Activated T-helper 2 cell treated with anti-CD3 and anti-CD28 coated beads, Interferon-gamma antibody, Interleukin-2, Interleukin-4, amounts not matched to agents 10 μg/mL and 5 μg/mL and 100 μg/mL, durations not matched to agents 14 hours and 24 hours and 36 hours (primary cell): ENCODE measurements at regions not wholly inside any gene's neighbourhood (a gene's known extent, or its start where the extent isn't known, plus 50 kb on each side); places are given as distances from the start of the nearest gene placed in this dataset.
"Not testable (repeated sequence)": the region's sequence is repeated elsewhere in the genome, so short reads cannot be mapped to it uniquely, and the experiment has no call there.

ENCODE experiments used
- DNase-seq: peaks from one replicate; pipeline ENCODE4 v3.0.0; 2021; ENCODE audit warnings: low spot score
- H3K27ac Mint-ChIP-seq: one replicate; pipeline ENCODE4 v1.8.0; 2021; ENCODE audit warnings: mixed read lengths
- H3K27me3 Mint-ChIP-seq: one replicate; pipeline ENCODE4 v1.8.0; 2021; ENCODE audit warnings: low read depth, mixed read lengths
- H3K36me3 Mint-ChIP-seq: one replicate; pipeline ENCODE4 v1.8.0; 2021; ENCODE audit warnings: low read depth, mixed read lengths
- H3K4me1 Mint-ChIP-seq: one replicate; pipeline ENCODE4 v1.8.0; 2021; ENCODE audit warnings: low read depth, mixed read lengths
- H3K4me3 Mint-ChIP-seq: one replicate; pipeline ENCODE4 v1.8.0; 2021; ENCODE audit warnings: low read depth, mild to moderate bottlenecking, moderate library complexity, mixed read lengths
- H3K9me3 Mint-ChIP-seq: one replicate; pipeline ENCODE4 v1.8.0; 2021; ENCODE audit warnings: mixed read lengths
- intact Hi-C: fragments of 100-400 bp; cut with micrococcal nuclease; formaldehyde crosslinking; loops from one replicate; pipeline ENCODE4 v1.15.1; 2023

- intact Hi-C loops, result no loop called here
- Mint-ChIP-seq H3K4me1 (no peaks in the 10 kb centered on the region), H3K36me3 (no peaks in the 10 kb centered on the region), H3K27ac (no peak overlapping the region), H3K9me3 (no peaks in the 10 kb centered on the region), H3K27me3 (no peaks in the 10 kb centered on the region), H3K4me3 (no peak overlapping the region)
- DNase-seq, result no peak
Measured at GRCh38 chrX:38930474-38930873, 129.2 kb downstream of the MID1IP1 start.

GRCh38 chrX:38935561-38935960 is 134.3 kb downstream of the MID1IP1 start:
- Mint-ChIP-seq H3K4me1 (no peaks in the 10 kb centered on the region), H3K4me3 (no peak overlapping the region), H3K36me3 (no peaks in the 10 kb centered on the region), H3K27me3 (no peaks in the 10 kb centered on the region), H3K27ac (no peak overlapping the region), H3K9me3 (no peaks in the 10 kb centered on the region)
- intact Hi-C loops, result no loop called here
- DNase-seq, result no peak

GRCh38 chrX:38937400-38937799 is 136.1 kb downstream of the MID1IP1 start:
- no peaks in the 10 kb centered on the region for H3K9me3 Mint-ChIP-seq
- no peaks in the 10 kb centered on the region for H3K27me3 Mint-ChIP-seq
- no peaks in the 10 kb centered on the region for H3K4me1 Mint-ChIP-seq
- no peaks in the 10 kb centered on the region for H3K36me3 Mint-ChIP-seq
- no peak overlapping the region for H3K27ac Mint-ChIP-seq
- intact Hi-C loops, result no loop called here
- no peak for DNase-seq
- H3K4me3 Mint-ChIP-seq, result no peak overlapping the region

GRCh38 chrX:38937926-38938325 is 136.7 kb downstream of the MID1IP1 start:
- Mint-ChIP-seq H3K9me3 (no peaks in the 10 kb centered on the region), H3K36me3 (no peaks in the 10 kb centered on the region), H3K27ac (no peak overlapping the region), H3K4me1 (no peaks in the 10 kb centered on the region), H3K4me3 (no peak overlapping the region), H3K27me3 (no peaks in the 10 kb centered on the region)
- intact Hi-C loops, result no loop called here
- no peak for DNase-seq

GRCh38 chrX:38939067-38939466 is 137.8 kb downstream of the MID1IP1 start:
- no peaks in the 10 kb centered on the region for H3K27me3 Mint-ChIP-seq
- intact Hi-C loops, result no loop called here
- no peak overlapping the region for H3K27ac Mint-ChIP-seq
- DNase-seq, result no peak
- no peaks in the 10 kb centered on the region for H3K9me3 Mint-ChIP-seq
- H3K4me1 Mint-ChIP-seq, result no peaks in the 10 kb centered on the region
- H3K36me3 Mint-ChIP-seq, result no peaks in the 10 kb centered on the region
- H3K4me3 Mint-ChIP-seq, result no peak overlapping the region

- H3K27ac Mint-ChIP-seq, result no peak overlapping the region
- H3K4me1 Mint-ChIP-seq, result no peaks in the 10 kb centered on the region
- peaks cover 3% of the 10 kb centered on the region for H3K9me3 Mint-ChIP-seq
- H3K36me3 Mint-ChIP-seq, result no peaks in the 10 kb centered on the region
- no peak overlapping the region for H3K4me3 Mint-ChIP-seq
- no peaks in the 10 kb centered on the region for H3K27me3 Mint-ChIP-seq
- intact Hi-C loops, result no loop called here
- DNase-seq, result no peak
Measured at GRCh38 chrX:38940547-38940946, 139.3 kb downstream of the MID1IP1 start.

GRCh38 chrX:38941675-38942074 is 140.4 kb downstream of the MID1IP1 start:
- H3K27ac Mint-ChIP-seq, result no peak overlapping the region
- DNase-seq, result no peak
- intact Hi-C loops, result no loop called here
- no peaks in the 10 kb centered on the region for H3K36me3 Mint-ChIP-seq
- H3K27me3 Mint-ChIP-seq, result no peaks in the 10 kb centered on the region
- H3K4me3 Mint-ChIP-seq, result no peak overlapping the region
- no peaks in the 10 kb centered on the region for H3K4me1 Mint-ChIP-seq
- peaks cover 3% of the 10 kb centered on the region for H3K9me3 Mint-ChIP-seq

GRCh38 chrX:38943120-38943519 is 141.9 kb downstream of the MID1IP1 start:
- Mint-ChIP-seq H3K27ac (no peak overlapping the region), H3K27me3 (no peaks in the 10 kb centered on the region), H3K36me3 (no peaks in the 10 kb centered on the region), H3K4me3 (no peak overlapping the region), H3K9me3 (peaks cover 3% of the 10 kb centered on the region), H3K4me1 (no peaks in the 10 kb centered on the region)
- no peak for DNase-seq
- intact Hi-C loops, result no loop called here

GRCh38 chrX:38948046-38948445 is 146.8 kb downstream of the MID1IP1 start:
- Mint-ChIP-seq H3K9me3 (peaks cover 8% of the 10 kb centered on the region), H3K4me1 (no peaks in the 10 kb centered on the region), H3K4me3 (no peak overlapping the region), H3K27ac (no peak overlapping the region), H3K27me3 (peaks cover 2% of the 10 kb centered on the region), H3K36me3 (no peaks in the 10 kb centered on the region)
- DNase-seq, result no peak
- intact Hi-C loops, result no loop called here

- Mint-ChIP-seq H3K27me3 (peaks cover 2% of the 10 kb centered on the region), H3K4me1 (peaks cover 5% of the 10 kb centered on the region), H3K4me3 (no peak overlapping the region), H3K9me3 (peaks cover 5% of the 10 kb centered on the region), H3K27ac (no peak overlapping the region), H3K36me3 (no peaks in the 10 kb centered on the region)
- DNase-seq, result no peak
- intact Hi-C loops, result no loop called here
Measured at GRCh38 chrX:38954520-38954919, 153.3 kb downstream of the MID1IP1 start.

- H3K27me3 Mint-ChIP-seq, result no peaks in the 10 kb centered on the region
- intact Hi-C loops, result no loop called here
Measured at GRCh38 chrX:38959736-38960135, 158.5 kb downstream of the MID1IP1 start.

GRCh38 chrX:38960137-38960536 is 158.9 kb downstream of the MID1IP1 start:
- Mint-ChIP-seq H3K27ac (no peak overlapping the region), H3K36me3 (peaks cover 4% of the 10 kb centered on the region), H3K4me1 (no peaks in the 10 kb centered on the region), H3K9me3 (peaks cover 6% of the 10 kb centered on the region), H3K27me3 (no peaks in the 10 kb centered on the region), H3K4me3 (no peak overlapping the region)
- intact Hi-C loops, result no loop called here
- DNase-seq, result no peak

More at GRCh38 chrX:38959736-38960135, 158.5 kb downstream of the MID1IP1 start:
- no peak overlapping the region for H3K4me3 Mint-ChIP-seq
- peaks cover 6% of the 10 kb centered on the region for H3K9me3 Mint-ChIP-seq
- peaks cover 4% of the 10 kb centered on the region for H3K36me3 Mint-ChIP-seq
- no peaks in the 10 kb centered on the region for H3K4me1 Mint-ChIP-seq
- DNase-seq, result no peak
- H3K27ac Mint-ChIP-seq, result no peak overlapping the region

GRCh38 chrX:38961936-38962335 is 160.7 kb downstream of the MID1IP1 start:
- Mint-ChIP-seq H3K9me3 (peaks cover 6% of the 10 kb centered on the region), H3K36me3 (peaks cover 4% of the 10 kb centered on the region), H3K4me1 (no peaks in the 10 kb centered on the region), H3K27me3 (no peaks in the 10 kb centered on the region), H3K4me3 (no peak overlapping the region), H3K27ac (no peak overlapping the region)
- DNase-seq, result no peak
- intact Hi-C loops, result no loop called here

- H3K27me3 Mint-ChIP-seq, H3K36me3 Mint-ChIP-seq, H3K4me3 Mint-ChIP-seq, DNase-seq, intact Hi-C loops, H3K4me1 Mint-ChIP-seq, H3K9me3 Mint-ChIP-seq, H3K27ac Mint-ChIP-seq: not testable (repeated sequence)
Measured at GRCh38 chrX:38963244-38963643, 162.0 kb downstream of the MID1IP1 start.
